ENCODE measurements at regions not wholly inside any gene's neighbourhood (a gene's known extent, or its start where the extent isn't known, plus 50 kb on each side); places are given as distances from the start of the nearest gene placed in this dataset.

GRCh38 chr6:2502096-2502997 lies 248.4 kb downstream of the MYLK4 start:
- no peak for DNase-seq

- DNase-seq, result no peak
These were observed 252.6 kb downstream of the MYLK4 start for GRCh38 chr6:2497922-2498623.

- no peak for DNase-seq
These were observed 250.9 kb upstream of the GMDS start for GRCh38 chr6:2496291-2496690.

GRCh38 chr6:2492686-2493523 lies 247.5 kb upstream of the GMDS start:
- no peak for DNase-seq

- no peak for DNase-seq
These were observed 245.7 kb upstream of the GMDS start for GRCh38 chr6:2491137-2491536.

- DNase-seq, result no peak
These were observed 243.2 kb upstream of the GMDS start for GRCh38 chr6:2488578-2488977.

GRCh38 chr6:2485116-2485515 lies 239.7 kb upstream of the GMDS start:
- DNase-seq, result no peak

- DNase-seq, result no peak
These were observed 237.4 kb upstream of the GMDS start for GRCh38 chr6:2482773-2483172.

- no peak for DNase-seq
These were observed 235.9 kb upstream of the GMDS start for GRCh38 chr6:2481307-2481706.

- no peak for DNase-seq
These were observed 235.0 kb upstream of the GMDS start for GRCh38 chr6:2480267-2480966.

- DNase-seq, result no peak
These were observed 232.8 kb upstream of the GMDS start for GRCh38 chr6:2478200-2478599.

GRCh38 chr6:2477666-2478065 lies 232.3 kb upstream of the GMDS start:
- no peak for DNase-seq

- DNase-seq, result no peak
These were observed 231.8 kb upstream of the GMDS start for GRCh38 chr6:2477250-2477649.

- no peak for DNase-seq
These were observed 231.0 kb upstream of the GMDS start for GRCh38 chr6:2476376-2476775.

GRCh38 chr6:2471472-2471871 lies 226.1 kb upstream of the GMDS start:
- DNase-seq, result no peak

GRCh38 chr6:2469428-2469827 lies 224.0 kb upstream of the GMDS start:
- DNase-seq, result no peak

GRCh38 chr6:2468601-2468955 lies 223.2 kb upstream of the GMDS start:
- DNase-seq, result no peak

GRCh38 chr6:2467929-2468600 lies 222.7 kb upstream of the GMDS start:
- no peak for DNase-seq

GRCh38 chr6:2465336-2465735 lies 219.9 kb upstream of the GMDS start:
- DNase-seq, result no peak

- DNase-seq, result no peak
These were observed 219.2 kb upstream of the GMDS start for GRCh38 chr6:2464641-2465040.

GRCh38 chr6:2462831-2463230 lies 217.4 kb upstream of the GMDS start:
- DNase-seq, result no peak

GRCh38 chr6:2460216-2460745 lies 214.9 kb upstream of the GMDS start:
- no peak for DNase-seq

Data from stimulated activated CD4-positive, alpha-beta T cell treated with anti-CD3 and anti-CD28 coated beads, Interleukin-12 subunit alpha, Interleukin-12 subunit beta, amount 100 ng/mL, for 4 hours (primary cell).